ENCODE measurements at regions not wholly inside any gene's neighbourhood (a gene's known extent, or its start where the extent isn't known, plus 50 kb on each side); places are given as distances from the start of the nearest gene placed in this dataset.

DNA sequence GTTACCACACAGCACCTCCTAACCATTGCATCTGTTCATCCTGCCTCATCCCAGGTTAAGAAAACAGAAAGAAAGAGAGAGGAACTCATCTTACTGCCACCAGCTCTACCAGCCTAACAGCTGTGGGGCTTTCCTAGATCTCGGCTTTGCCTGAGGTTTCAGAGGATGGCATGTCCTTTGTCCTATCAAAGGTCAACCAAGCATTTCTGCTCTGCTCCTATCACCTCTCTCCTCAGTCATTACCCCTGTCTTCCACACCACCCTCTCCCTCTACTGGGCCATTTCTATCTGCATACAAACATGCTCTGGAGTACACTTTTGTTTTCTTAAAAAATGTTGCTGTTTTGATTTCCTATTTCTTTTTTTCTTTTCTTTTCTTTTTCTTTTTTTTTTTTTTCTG lies 393.3 kb downstream of the IRS2 start:
- POLR2A ChIA-PET (ENCODE audit: low non-redundant PET): no interaction called here
- TF ChIP-seq, protein P1, sequence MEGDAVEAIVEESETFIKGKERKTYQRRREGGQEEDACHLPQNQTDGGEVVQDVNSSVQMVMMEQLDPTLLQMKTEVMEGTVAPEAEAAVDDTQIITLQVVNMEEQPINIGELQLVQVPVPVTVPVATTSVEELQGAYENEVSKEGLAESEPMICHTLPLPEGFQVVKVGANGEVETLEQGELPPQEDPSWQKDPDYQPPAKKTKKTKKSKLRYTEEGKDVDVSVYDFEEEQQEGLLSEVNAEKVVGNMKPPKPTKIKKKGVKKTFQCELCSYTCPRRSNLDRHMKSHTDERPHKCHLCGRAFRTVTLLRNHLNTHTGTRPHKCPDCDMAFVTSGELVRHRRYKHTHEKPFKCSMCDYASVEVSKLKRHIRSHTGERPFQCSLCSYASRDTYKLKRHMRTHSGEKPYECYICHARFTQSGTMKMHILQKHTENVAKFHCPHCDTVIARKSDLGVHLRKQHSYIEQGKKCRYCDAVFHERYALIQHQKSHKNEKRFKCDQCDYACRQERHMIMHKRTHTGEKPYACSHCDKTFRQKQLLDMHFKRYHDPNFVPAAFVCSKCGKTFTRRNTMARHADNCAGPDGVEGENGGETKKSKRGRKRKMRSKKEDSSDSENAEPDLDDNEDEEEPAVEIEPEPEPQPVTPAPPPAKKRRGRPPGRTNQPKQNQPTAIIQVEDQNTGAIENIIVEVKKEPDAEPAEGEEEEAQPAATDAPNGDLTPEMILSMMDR (conservative IDR thresholded peaks at IDR 0.05; ENCODE audit: low read depth): no peak
- CTCF ChIA-PET: no interaction called here
- DNase-seq (ENCODE audit: low spot score): no peak
- H3K27ac ChIP-seq: no peak overlapping the region

GRCh38 chr13:109390391-109390790 lies 396.0 kb downstream of the IRS2 start:
- TF ChIP-seq, protein P1 (conservative IDR thresholded peaks at IDR 0.05; ENCODE audit: low read depth): no peak
- ChIA-PET POLR2A (ENCODE audit: low non-redundant PET) (no interaction called here), CTCF (no interaction called here)
- DNase-seq (ENCODE audit: low spot score): no peak
- H3K27ac ChIP-seq: no peak overlapping the region

GRCh38 chr13:109389892-109390345 lies 396.5 kb downstream of the IRS2 start:
- H3K27ac ChIP-seq: no peak overlapping the region
- ChIA-PET POLR2A (ENCODE audit: low non-redundant PET) (no interaction called here), CTCF (no interaction called here)

GRCh38 chr13:109389456-109389855 lies 396.9 kb downstream of the IRS2 start:
- CTCF ChIA-PET: no interaction called here
- no peak for DNase-seq (ENCODE audit: low spot score)
- TF ChIP-seq, protein P1 (conservative IDR thresholded peaks at IDR 0.05; ENCODE audit: low read depth): no peak
- POLR2A ChIA-PET (ENCODE audit: low non-redundant PET): no interaction called here
- H3K27ac ChIP-seq: no peak overlapping the region

More at GRCh38 chr13:109389892-109390345, 396.5 kb downstream of the IRS2 start:
- TF ChIP-seq, protein P1 (conservative IDR thresholded peaks at IDR 0.05; ENCODE audit: low read depth): no peak
- DNase-seq (ENCODE audit: low spot score): no peak

- CTCF ChIA-PET: interaction anchor here (0.5 to 0.6 kb wide), 2 partner anchors 38 to 97 kb away, joined by 3 to 4 read pairs; no protein-coding TSS in a partner anchor
Measured at GRCh38 chr13:109387471-109387870, 398.9 kb downstream of the IRS2 start.

GRCh38 chr13:109385242-109385560 lies 401.2 kb downstream of the IRS2 start:
- no peak overlapping the region for H3K27ac ChIP-seq
- CTCF ChIA-PET: no interaction called here
- POLR2A ChIA-PET (ENCODE audit: low non-redundant PET): no interaction called here
- no peak for DNase-seq (ENCODE audit: low spot score)
- TF ChIP-seq, protein P1 (conservative IDR thresholded peaks at IDR 0.05; ENCODE audit: low read depth): no peak

More at GRCh38 chr13:109387471-109387870, 398.9 kb downstream of the IRS2 start:
- DNase-seq (ENCODE audit: low spot score): no peak
- TF ChIP-seq, protein P1 (conservative IDR thresholded peaks at IDR 0.05; ENCODE audit: low read depth): no peak
- POLR2A ChIA-PET (ENCODE audit: low non-redundant PET): no interaction called here
- H3K27ac ChIP-seq: no peak overlapping the region
